ENCODE measurements at regions not wholly inside any gene's neighbourhood (a gene's known extent, or its start where the extent isn't known, plus 50 kb on each side); places are given as distances from the start of the nearest gene placed in this dataset.

DNA sequence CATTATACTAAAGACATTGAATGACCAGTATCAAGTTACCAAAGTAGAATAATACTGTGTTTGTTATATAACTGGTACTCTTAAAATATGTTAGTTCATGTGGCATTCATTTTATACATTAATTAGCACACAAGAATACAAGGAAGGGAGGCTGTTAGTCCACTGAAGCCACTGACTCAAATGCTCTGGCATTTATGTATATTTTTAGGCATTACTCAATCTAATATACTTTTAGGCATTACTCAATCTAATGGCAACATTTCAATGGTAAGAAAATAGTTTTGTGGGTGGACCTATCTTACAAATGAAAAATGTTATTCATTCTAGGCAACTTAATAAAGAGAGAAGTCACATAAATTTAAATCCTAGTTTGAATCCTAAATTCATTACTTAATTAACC is 874.4 kb upstream of the USP15 start (continued):
- TF ChIP-seq, protein P1, sequence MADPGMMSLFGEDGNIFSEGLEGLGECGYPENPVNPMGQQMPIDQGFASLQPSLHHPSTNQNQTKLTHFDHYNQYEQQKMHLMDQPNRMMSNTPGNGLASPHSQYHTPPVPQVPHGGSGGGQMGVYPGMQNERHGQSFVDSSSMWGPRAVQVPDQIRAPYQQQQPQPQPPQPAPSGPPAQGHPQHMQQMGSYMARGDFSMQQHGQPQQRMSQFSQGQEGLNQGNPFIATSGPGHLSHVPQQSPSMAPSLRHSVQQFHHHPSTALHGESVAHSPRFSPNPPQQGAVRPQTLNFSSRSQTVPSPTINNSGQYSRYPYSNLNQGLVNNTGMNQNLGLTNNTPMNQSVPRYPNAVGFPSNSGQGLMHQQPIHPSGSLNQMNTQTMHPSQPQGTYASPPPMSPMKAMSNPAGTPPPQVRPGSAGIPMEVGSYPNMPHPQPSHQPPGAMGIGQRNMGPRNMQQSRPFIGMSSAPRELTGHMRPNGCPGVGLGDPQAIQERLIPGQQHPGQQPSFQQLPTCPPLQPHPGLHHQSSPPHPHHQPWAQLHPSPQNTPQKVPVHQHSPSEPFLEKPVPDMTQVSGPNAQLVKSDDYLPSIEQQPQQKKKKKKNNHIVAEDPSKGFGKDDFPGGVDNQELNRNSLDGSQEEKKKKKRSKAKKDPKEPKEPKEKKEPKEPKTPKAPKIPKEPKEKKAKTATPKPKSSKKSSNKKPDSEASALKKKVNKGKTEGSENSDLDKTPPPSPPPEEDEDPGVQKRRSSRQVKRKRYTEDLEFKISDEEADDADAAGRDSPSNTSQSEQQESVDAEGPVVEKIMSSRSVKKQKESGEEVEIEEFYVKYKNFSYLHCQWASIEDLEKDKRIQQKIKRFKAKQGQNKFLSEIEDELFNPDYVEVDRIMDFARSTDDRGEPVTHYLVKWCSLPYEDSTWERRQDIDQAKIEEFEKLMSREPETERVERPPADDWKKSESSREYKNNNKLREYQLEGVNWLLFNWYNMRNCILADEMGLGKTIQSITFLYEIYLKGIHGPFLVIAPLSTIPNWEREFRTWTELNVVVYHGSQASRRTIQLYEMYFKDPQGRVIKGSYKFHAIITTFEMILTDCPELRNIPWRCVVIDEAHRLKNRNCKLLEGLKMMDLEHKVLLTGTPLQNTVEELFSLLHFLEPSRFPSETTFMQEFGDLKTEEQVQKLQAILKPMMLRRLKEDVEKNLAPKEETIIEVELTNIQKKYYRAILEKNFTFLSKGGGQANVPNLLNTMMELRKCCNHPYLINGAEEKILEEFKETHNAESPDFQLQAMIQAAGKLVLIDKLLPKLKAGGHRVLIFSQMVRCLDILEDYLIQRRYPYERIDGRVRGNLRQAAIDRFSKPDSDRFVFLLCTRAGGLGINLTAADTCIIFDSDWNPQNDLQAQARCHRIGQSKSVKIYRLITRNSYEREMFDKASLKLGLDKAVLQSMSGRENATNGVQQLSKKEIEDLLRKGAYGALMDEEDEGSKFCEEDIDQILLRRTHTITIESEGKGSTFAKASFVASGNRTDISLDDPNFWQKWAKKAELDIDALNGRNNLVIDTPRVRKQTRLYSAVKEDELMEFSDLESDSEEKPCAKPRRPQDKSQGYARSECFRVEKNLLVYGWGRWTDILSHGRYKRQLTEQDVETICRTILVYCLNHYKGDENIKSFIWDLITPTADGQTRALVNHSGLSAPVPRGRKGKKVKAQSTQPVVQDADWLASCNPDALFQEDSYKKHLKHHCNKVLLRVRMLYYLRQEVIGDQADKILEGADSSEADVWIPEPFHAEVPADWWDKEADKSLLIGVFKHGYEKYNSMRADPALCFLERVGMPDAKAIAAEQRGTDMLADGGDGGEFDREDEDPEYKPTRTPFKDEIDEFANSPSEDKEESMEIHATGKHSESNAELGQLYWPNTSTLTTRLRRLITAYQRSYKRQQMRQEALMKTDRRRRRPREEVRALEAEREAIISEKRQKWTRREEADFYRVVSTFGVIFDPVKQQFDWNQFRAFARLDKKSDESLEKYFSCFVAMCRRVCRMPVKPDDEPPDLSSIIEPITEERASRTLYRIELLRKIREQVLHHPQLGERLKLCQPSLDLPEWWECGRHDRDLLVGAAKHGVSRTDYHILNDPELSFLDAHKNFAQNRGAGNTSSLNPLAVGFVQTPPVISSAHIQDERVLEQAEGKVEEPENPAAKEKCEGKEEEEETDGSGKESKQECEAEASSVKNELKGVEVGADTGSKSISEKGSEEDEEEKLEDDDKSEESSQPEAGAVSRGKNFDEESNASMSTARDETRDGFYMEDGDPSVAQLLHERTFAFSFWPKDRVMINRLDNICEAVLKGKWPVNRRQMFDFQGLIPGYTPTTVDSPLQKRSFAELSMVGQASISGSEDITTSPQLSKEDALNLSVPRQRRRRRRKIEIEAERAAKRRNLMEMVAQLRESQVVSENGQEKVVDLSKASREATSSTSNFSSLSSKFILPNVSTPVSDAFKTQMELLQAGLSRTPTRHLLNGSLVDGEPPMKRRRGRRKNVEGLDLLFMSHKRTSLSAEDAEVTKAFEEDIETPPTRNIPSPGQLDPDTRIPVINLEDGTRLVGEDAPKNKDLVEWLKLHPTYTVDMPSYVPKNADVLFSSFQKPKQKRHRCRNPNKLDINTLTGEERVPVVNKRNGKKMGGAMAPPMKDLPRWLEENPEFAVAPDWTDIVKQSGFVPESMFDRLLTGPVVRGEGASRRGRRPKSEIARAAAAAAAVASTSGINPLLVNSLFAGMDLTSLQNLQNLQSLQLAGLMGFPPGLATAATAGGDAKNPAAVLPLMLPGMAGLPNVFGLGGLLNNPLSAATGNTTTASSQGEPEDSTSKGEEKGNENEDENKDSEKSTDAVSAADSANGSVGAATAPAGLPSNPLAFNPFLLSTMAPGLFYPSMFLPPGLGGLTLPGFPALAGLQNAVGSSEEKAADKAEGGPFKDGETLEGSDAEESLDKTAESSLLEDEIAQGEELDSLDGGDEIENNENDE (IDR thresholded peaks at IDR 0.05; ENCODE audit: insufficient replicate concordance, low read length) = no peak
- TF ChIP-seq RAD21 (IDR thresholded peaks at IDR 0.05 in 1 of 2, conservative IDR thresholded peaks at IDR 0.05 in 1 of 2; ENCODE audit: low read depth in 2 of 2, low read length in 2 of 2) = no peak
- TF ChIP-seq TAF1 (IDR thresholded peaks at IDR 0.05; ENCODE audit: low read depth, low read length) = no peak
